PC-9 (cell line): ENCODE measurements at regions not wholly inside any gene's neighbourhood (a gene's known extent, or its start where the extent isn't known, plus 50 kb on each side); places are given as distances from the start of the nearest gene placed in this dataset.

Experiments
- BruUV-seq: library from RNA; stranded (reverse); fragments of 400-500 nt; replicated peaks from 2 replicates; lab custom pipeline; 2021; lab: Mats Ljungman, UMichigan
- CTCF ChIA-PET: fragments of 300-600 bp; sonication (Branson Sonifier 250); formaldehyde crosslinking; loops from one replicate; lab custom pipeline; 2022; ENCODE audit warnings: antibody characterized with exemption; lab: Charles Lee
- POLR2A ChIA-PET: fragments of 300-600 bp; sonication (Branson Sonifier 250); formaldehyde crosslinking; loops from one replicate; lab custom pipeline; 2022; ENCODE audit warnings: antibody characterized with exemption; ENCODE audit not compliant: unreplicated experiment; lab: Charles Lee
- DNase-seq, 2 experiments: peaks; one replicate each; pipeline versions ENCODE4 v3.0.0 to v3.0.0-alpha.2; 2015 to 2022; ENCODE audit warnings: mixed read lengths in 1 of 2
- H2AFZ ChIP-seq: fragments of 200-600 bp; sonication (generic); 2 replicates; pipeline ENCODE4 v1.8.1; 2017; ENCODE audit warnings: antibody characterized with exemption
- H3F3A ChIP-seq: fragments of 200-600 bp; sonication (generic); 2 replicates; pipeline ENCODE4 v1.8.1; 2017; ENCODE audit warnings: antibody characterized with exemption, mild to moderate bottlenecking, low read depth; ENCODE audit not compliant: insufficient read depth
- H3K27ac ChIP-seq: fragments of 200-600 bp; sonication (generic); 2 replicates; pipeline ENCODE4 v1.6.1; 2016; ENCODE audit warnings: mixed run types
- H3K27me3 ChIP-seq: fragments of 200-600 bp; sonication (generic); 2 replicates; pipeline ENCODE4 v1.6.1; 2016; ENCODE audit warnings: low read depth, mixed run types; ENCODE audit not compliant: insufficient read depth
- H3K36me3 ChIP-seq: fragments of 200-600 bp; sonication (generic); 2 replicates; pipeline ENCODE4 v1.6.1; 2016; ENCODE audit warnings: low read depth, mixed run types
- H3K4me1 ChIP-seq: fragments of 200-600 bp; sonication (generic); replicated peaks from 2 replicates; pipeline ENCODE4 v1.6.1; 2016; ENCODE audit warnings: mixed run types; ENCODE audit not compliant: insufficient read depth
- H3K4me2 ChIP-seq: fragments of 200-600 bp; sonication (generic); 2 replicates; pipeline ENCODE4 v1.6.1; 2017; ENCODE audit warnings: mixed run types
- H3K4me3 ChIP-seq: fragments of 200-600 bp; sonication (generic); 2 replicates; pipeline ENCODE4 v1.6.1; 2016; ENCODE audit warnings: mixed run types
- H3K79me2 ChIP-seq: fragments of 200-600 bp; sonication (generic); 2 replicates; pipeline ENCODE4 v1.6.1; 2017; ENCODE audit warnings: low read depth, mixed run types
- H3K9me2 ChIP-seq: fragments of 200-600 bp; sonication (generic); 2 replicates; pipeline ENCODE4 v1.8.1; 2017; ENCODE audit warnings: mild to moderate bottlenecking; ENCODE audit not compliant: insufficient read depth
- H3K9me3 ChIP-seq: fragments of 200-600 bp; sonication (generic); 2 replicates; pipeline ENCODE4 v1.8.1; 2016; ENCODE audit warnings: low read depth; ENCODE audit not compliant: insufficient read depth
- H4K20me1 ChIP-seq: fragments of 200-600 bp; sonication (generic); 2 replicates; pipeline ENCODE4 v1.8.1; 2017; ENCODE audit not compliant: insufficient read depth
- EZH2 ChIP-seq: fragments of 200-600 bp; sonication (generic); IDR thresholded peaks from 2 replicates; pipeline ENCODE4 v1.8.0; 2017; ENCODE audit warnings: antibody characterized with exemption, low read depth
- intact Hi-C: fragments of 100-400 bp; cut with micrococcal nuclease; formaldehyde crosslinking; loops from one replicate; pipeline ENCODE4 v1.10.0; 2022; ENCODE audit not compliant: unreplicated experiment
- TF ChIP-seq, protein P1 (sequence below): fragments of 200-600 bp; sonication (generic); conservative IDR thresholded peaks from 2 replicates; pipeline ENCODE4 v1.6.1; 2017; ENCODE audit warnings: mixed run types, antibody characterized with exemption, mild to moderate bottlenecking, moderate library complexity

GRCh38 chr3:162547321-162547720, 1050.7 kb downstream of the OTOL1 start:
- no peaks in the 10 kb centered on the region for H4K20me1 ChIP-seq
- no peaks in the 10 kb centered on the region; the same call in 1 of the 2 replicates for H3K9me3 ChIP-seq
- no peaks in the 10 kb centered on the region for H3K36me3 ChIP-seq
- H3K4me3 ChIP-seq: no peak overlapping the region
- H3K4me1 ChIP-seq: no peaks in the 10 kb centered on the region
- BruUV-seq: no TSS peak
- intact Hi-C loops: no loop called here
- no peaks in the 10 kb centered on the region for H3K79me2 ChIP-seq
- no peak for DNase-seq
- H3K27me3 ChIP-seq: no peaks in the 10 kb centered on the region
- no peak overlapping the region for H2AFZ ChIP-seq
- POLR2A ChIA-PET: no interaction called here
- no peak for TF ChIP-seq EZH2
- TF ChIP-seq, protein P1, sequence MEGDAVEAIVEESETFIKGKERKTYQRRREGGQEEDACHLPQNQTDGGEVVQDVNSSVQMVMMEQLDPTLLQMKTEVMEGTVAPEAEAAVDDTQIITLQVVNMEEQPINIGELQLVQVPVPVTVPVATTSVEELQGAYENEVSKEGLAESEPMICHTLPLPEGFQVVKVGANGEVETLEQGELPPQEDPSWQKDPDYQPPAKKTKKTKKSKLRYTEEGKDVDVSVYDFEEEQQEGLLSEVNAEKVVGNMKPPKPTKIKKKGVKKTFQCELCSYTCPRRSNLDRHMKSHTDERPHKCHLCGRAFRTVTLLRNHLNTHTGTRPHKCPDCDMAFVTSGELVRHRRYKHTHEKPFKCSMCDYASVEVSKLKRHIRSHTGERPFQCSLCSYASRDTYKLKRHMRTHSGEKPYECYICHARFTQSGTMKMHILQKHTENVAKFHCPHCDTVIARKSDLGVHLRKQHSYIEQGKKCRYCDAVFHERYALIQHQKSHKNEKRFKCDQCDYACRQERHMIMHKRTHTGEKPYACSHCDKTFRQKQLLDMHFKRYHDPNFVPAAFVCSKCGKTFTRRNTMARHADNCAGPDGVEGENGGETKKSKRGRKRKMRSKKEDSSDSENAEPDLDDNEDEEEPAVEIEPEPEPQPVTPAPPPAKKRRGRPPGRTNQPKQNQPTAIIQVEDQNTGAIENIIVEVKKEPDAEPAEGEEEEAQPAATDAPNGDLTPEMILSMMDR: no peak
- H3K4me2 ChIP-seq: no peak overlapping the region
- H3K27ac ChIP-seq: no peak overlapping the region
- CTCF ChIA-PET: no interaction called here
- H3F3A ChIP-seq: no peaks in the 10 kb centered on the region
- H3K9me2 ChIP-seq: no peaks in the 10 kb centered on the region

DNA sequence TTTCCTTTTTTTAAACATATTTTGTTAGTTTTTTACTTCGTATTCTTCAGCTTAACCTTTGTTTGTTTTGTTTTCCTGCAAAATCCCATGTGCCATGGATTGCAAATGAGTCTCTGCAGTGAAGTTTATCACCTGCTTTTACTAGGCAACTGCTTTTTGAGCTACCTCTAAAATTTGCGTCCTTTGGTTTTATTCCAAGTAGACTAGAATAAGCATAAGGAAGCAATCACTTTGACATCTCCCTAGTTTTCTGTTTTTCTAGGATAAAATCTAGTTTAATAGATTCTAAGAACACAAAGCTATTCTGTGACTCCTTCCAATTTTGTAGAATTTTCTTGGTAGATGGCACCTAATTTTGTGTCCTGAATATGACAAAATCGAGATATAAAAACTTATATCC, 1059.2 kb downstream of the OTOL1 start:
- Histone ChIP-seq H2AFZ (no peak overlapping the region), H3K79me2 (no peaks in the 10 kb centered on the region), H3K27me3 (no peaks in the 10 kb centered on the region), H3K9me2 (no peaks in the 10 kb centered on the region), H3K36me3 (no peaks in the 10 kb centered on the region), H3K4me3 (no peak overlapping the region), H3K27ac (no peak overlapping the region), H3K9me3 (no peaks in the 10 kb centered on the region), H3K4me1 (no peaks in the 10 kb centered on the region), H3F3A (no peaks in the 10 kb centered on the region), H3K4me2 (no peak overlapping the region), H4K20me1 (no peaks in the 10 kb centered on the region)
- POLR2A ChIA-PET: no interaction called here
- BruUV-seq: no TSS peak
- CTCF ChIA-PET: no interaction called here
- intact Hi-C loops: no loop called here
- no peak for DNase-seq
- TF ChIP-seq, protein P1: no peak

- no peaks in the 10 kb centered on the region for H3F3A ChIP-seq
- no peaks in the 10 kb centered on the region for H3K4me1 ChIP-seq
- H3K9me3 ChIP-seq: no peaks in the 10 kb centered on the region
- CTCF ChIA-PET: no interaction called here
- no peaks in the 10 kb centered on the region for H3K36me3 ChIP-seq
- no peak overlapping the region for H3K27ac ChIP-seq
- H2AFZ ChIP-seq: no peak overlapping the region
- DNase-seq: no peak
- no peaks in the 10 kb centered on the region for H3K79me2 ChIP-seq
- no peaks in the 10 kb centered on the region for H3K27me3 ChIP-seq
- no TSS peak for BruUV-seq
- H3K4me3 ChIP-seq: no peak overlapping the region
- POLR2A ChIA-PET: no interaction called here
- no peak overlapping the region for H3K4me2 ChIP-seq
- H4K20me1 ChIP-seq: no peaks in the 10 kb centered on the region
- intact Hi-C loops: no loop called here
- H3K9me2 ChIP-seq: no peaks in the 10 kb centered on the region
- TF ChIP-seq EZH2: no peak
- TF ChIP-seq, protein P1: no peak
These were observed 1061.4 kb downstream of the OTOL1 start for GRCh38 chr3:162558016-162558415.
